ENCODE measurements at regions not wholly inside any gene's neighbourhood (a gene's known extent, or its start where the extent isn't known, plus 50 kb on each side); places are given as distances from the start of the nearest gene placed in this dataset.

DNA sequence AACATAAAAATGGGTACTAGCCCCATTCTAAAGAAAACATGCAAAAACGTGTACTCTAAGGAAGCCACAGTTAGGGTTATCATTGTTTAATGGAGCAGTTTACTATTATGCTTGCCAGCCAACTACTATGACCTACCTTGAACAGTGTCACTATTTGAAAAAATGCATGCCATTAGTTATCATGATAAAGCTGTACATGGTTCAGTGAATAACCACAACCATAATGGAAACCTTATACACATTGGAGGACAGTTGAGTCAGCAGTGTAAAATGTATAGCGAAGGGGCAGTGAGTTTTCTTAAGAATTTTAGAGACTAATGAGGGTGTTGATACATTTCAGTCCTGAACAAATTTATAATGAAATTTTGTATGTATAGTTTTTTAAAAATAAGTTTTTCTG is 381.9 kb downstream of the GRXCR1 start:
- no peak for DNase-seq (ENCODE audit: low read depth)
- TF ChIP-seq, protein P1, sequence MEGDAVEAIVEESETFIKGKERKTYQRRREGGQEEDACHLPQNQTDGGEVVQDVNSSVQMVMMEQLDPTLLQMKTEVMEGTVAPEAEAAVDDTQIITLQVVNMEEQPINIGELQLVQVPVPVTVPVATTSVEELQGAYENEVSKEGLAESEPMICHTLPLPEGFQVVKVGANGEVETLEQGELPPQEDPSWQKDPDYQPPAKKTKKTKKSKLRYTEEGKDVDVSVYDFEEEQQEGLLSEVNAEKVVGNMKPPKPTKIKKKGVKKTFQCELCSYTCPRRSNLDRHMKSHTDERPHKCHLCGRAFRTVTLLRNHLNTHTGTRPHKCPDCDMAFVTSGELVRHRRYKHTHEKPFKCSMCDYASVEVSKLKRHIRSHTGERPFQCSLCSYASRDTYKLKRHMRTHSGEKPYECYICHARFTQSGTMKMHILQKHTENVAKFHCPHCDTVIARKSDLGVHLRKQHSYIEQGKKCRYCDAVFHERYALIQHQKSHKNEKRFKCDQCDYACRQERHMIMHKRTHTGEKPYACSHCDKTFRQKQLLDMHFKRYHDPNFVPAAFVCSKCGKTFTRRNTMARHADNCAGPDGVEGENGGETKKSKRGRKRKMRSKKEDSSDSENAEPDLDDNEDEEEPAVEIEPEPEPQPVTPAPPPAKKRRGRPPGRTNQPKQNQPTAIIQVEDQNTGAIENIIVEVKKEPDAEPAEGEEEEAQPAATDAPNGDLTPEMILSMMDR (conservative IDR thresholded peaks at IDR 0.05; ENCODE audit: low read depth, low read length) = no peak
- no peak overlapping the region for H3K4me3 ChIP-seq (ENCODE audit: low read length)

- DNase-seq (ENCODE audit: low read depth) = no peak
- TF ChIP-seq, protein P1 (conservative IDR thresholded peaks at IDR 0.05; ENCODE audit: low read depth, low read length) = no peak
- H3K4me3 ChIP-seq (ENCODE audit: low read length) = no peak overlapping the region
Observed at GRCh38 chr4:43275779-43276178, 383.3 kb downstream of the GRXCR1 start.

GRCh38 chr4:43276321-43276720 is 383.8 kb downstream of the GRXCR1 start:
- no peak overlapping the region for H3K4me3 ChIP-seq (ENCODE audit: low read length)
- TF ChIP-seq, protein P1 (conservative IDR thresholded peaks at IDR 0.05; ENCODE audit: low read depth, low read length) = no peak
- DNase-seq (ENCODE audit: low read depth) = no peak

DNA sequence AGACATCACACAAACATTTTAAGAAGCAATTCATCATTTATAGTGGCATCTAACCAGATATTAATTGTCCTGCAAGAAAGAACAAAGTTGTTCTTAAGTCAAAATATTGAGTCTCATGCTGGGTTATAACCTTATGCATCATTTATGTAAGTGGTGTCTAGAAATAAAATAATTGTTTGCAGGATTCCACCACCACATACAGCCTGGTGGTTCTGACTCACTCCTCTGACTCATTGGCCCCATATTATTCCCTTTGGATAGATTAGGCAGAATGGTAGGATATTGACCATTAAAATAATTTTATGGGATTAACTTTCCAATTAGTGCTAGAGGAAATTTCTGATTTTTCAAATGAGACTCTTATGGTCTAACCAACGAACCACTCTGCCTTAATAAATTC is 384.5 kb downstream of the GRXCR1 start:
- peak; percentile 63 for DNase-seq (ENCODE audit: low read depth)
- TF ChIP-seq, protein P1 (conservative IDR thresholded peaks at IDR 0.05; ENCODE audit: low read depth, low read length) = no peak
- no peak overlapping the region for H3K4me3 ChIP-seq (ENCODE audit: low read length)

DNA sequence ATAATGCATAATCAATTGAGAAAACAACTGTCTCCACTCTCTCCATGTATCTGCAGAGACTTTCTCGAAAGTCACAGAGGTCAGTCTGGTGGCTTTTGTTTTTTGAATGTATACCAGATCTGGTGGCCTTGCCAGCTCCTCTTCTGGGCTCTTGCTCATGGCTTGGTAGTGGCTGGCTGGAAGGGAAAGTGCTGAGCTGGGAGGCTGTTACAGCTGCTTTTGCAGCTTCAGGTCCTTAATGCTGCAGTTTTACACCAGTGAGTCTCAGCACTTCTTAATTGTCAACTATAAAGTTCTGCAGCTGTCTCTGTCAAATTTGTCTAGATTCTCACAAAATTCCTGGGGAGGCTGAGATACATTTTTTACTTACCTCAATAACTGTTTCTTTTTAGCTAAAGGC is 390.0 kb downstream of the GRXCR1 start:
- no peak overlapping the region for H3K4me3 ChIP-seq (ENCODE audit: low read length)
- TF ChIP-seq, protein P1 (conservative IDR thresholded peaks at IDR 0.05; ENCODE audit: low read depth, low read length) = no peak
- no peak for DNase-seq (ENCODE audit: low read depth)

DNA sequence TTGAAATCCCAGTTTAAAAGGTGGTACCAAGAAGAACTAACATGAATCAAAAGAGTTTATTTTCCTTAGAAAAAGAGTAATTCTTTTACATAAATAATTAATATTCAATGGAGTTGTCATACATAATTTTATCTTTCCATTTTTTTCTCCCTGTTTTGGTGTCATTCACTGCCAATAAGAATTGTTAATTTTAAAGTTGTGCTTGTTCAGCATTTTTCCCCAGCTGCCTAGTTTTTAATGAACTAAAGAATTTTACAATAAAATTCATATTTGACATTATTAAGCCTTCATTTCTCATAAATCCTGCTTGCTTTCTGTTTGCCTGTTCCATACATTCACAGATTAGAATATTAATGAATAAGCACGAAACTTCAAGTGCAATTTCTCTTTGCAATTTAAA is 393.6 kb downstream of the GRXCR1 start:
- no peak for DNase-seq (ENCODE audit: low read depth)
- TF ChIP-seq, protein P1 (conservative IDR thresholded peaks at IDR 0.05; ENCODE audit: low read depth, low read length) = no peak
- H3K4me3 ChIP-seq (ENCODE audit: low read length) = no peak overlapping the region

DNA sequence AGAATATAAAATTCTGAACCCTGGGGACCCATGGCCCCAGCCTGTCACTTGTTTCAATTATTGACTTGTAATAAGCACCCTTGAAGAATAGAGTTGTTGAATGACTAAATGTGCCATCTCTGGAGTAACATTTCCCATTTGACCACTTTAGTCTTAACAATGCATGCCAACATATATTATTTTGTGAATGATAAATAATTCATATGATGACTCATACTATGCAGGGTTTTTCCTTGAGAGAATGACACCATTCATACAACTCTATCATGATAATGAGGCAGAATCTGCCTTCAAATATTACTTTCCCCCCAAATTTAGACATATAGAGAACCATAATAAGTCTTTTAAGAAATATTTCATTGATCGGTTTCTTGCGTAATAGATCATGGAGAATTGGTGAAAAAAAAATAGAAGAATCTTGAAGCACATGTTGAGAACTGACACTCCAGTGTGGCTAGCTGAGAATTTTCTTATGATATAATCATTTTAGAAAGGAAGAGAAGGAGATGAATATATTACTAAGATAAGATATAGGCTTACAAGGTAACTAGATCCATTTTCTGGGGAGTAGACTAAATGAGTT is 404.5 kb downstream of the GRXCR1 start:
- no peak overlapping the region for H3K4me3 ChIP-seq (ENCODE audit: low read length)
- no peak for DNase-seq (ENCODE audit: low read depth)
- TF ChIP-seq, protein P1 (conservative IDR thresholded peaks at IDR 0.05; ENCODE audit: low read depth, low read length) = no peak

All from retinal pigment epithelial cell (primary cell).